ENCODE measurements at regions not wholly inside any gene's neighbourhood (a gene's known extent, or its start where the extent isn't known, plus 50 kb on each side); places are given as distances from the start of the nearest gene placed in this dataset.

- TF ChIP-seq ETS1 (IDR thresholded peaks at IDR 0.05) (no peak), CTCF (conservative IDR thresholded peaks at IDR 0.05; ENCODE audit: low read depth in 2 of 2) (no peak), ZNF114 (CRISPR knock-in tag; IDR thresholded peaks at IDR 0.05) (no peak), STAT1 (IDR thresholded peaks at IDR 0.05; ENCODE audit: unreplicated experiment) (no peak), ZNF331 (CRISPR knock-in tag; IDR thresholded peaks at IDR 0.05; ENCODE audit: low read depth) (no peak), JUNB (IDR thresholded peaks at IDR 0.05; ENCODE audit: unreplicated experiment) (no peak)
These were observed 667.4 kb upstream of the NDST4 start (continued) for GRCh38 chr4:115780835-115781234.

DNA sequence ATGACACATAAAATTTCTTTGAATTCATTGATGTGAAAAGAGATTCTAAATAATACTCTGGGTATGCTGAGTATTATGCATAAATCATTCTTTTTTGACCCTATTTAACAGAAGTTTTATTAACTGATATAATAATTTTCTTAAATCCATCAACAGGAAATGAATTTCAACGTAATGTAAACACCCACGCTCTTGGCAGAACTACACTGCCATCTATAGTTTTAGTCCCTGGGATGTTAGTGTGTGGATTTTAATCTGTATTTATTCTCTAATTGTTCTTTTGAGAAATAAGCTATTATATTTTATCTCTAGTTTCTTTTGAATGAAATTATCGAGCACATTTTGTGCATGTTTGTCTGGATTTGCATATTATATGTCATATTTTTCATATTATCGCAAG is 666.8 kb upstream of the NDST4 start:
- Mint-ChIP-seq H3K27ac (no peak overlapping the region), H3K4me1 (peaks cover 7% of the 10 kb centered on the region), H3K4me3 (no peak overlapping the region), H3K27me3 (ENCODE audit: insufficient read depth, low read depth, poor library complexity) (no peaks in the 10 kb centered on the region), H3K9me3 (no peaks in the 10 kb centered on the region), H3K36me3 (ENCODE audit: low read depth) (no peaks in the 10 kb centered on the region)
- Histone ChIP-seq H3K27ac (ENCODE audit: low read depth) (no peak overlapping the region), H3K27me3 (ENCODE audit: insufficient read depth) (no peaks in the 10 kb centered on the region), H3F3A (replicated peaks; ENCODE audit: low read depth) (no peaks in the 10 kb centered on the region), H3K9me2 (ENCODE audit: insufficient read depth) (no peaks in the 10 kb centered on the region), H3K4me2 (no peak overlapping the region), H4K20me1 (replicated peaks; ENCODE audit: insufficient read depth) (no peaks in the 10 kb centered on the region), H3K4me1 (ENCODE audit: insufficient read depth) (no peaks in the 10 kb centered on the region), H2AFZ (no peak overlapping the region), H3K79me2 (replicated peaks; ENCODE audit: insufficient read depth) (no peaks in the 10 kb centered on the region), H3K4me3 (no peak overlapping the region), H3K36me3 (ENCODE audit: insufficient read depth) (no peaks in the 10 kb centered on the region)
- no peak for DNase-seq (ENCODE audit: low spot score)
- TF ChIP-seq CTCF (conservative IDR thresholded peaks at IDR 0.05; ENCODE audit: low read depth in 2 of 2), result peak; percentile 43 to 56
- TF ChIP-seq EZH2phosphoT487 (IDR thresholded peaks at IDR 0.05; ENCODE audit: unreplicated experiment), result no peak
- ATAC-seq, result no peak

DNA sequence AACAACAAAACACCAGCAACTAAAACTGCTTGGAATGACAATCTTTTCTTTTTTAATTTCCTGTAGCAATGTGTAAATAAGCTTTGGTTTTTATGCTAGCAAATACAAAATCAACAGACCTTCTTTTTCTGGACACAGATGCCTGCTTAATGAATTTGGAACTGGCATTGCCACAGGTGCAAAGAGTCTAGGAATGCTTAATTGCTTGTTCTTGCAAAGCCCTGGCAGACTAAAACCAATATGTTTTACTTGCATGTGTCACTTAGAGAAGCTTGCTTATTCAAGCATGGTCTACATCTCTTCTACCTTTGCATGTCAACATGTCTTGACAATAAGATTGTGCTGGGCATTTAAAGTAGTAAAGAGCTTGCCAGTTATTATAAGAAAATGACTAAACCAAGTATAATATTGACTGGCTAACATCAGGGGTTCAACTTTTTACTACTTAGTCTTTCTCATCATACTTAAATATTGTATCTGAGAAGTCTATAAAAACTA is 656.7 kb upstream of the NDST4 start:
- Mint-ChIP-seq H3K4me1 (no peaks in the 10 kb centered on the region; the same call in 2 of the 3 replicates), H3K27me3 (ENCODE audit: insufficient read depth, low read depth, poor library complexity) (no peaks in the 10 kb centered on the region), H3K27ac (no peak overlapping the region), H3K4me3 (no peak overlapping the region), H3K36me3 (ENCODE audit: low read depth) (no peaks in the 10 kb centered on the region), H3K9me3 (no peaks in the 10 kb centered on the region; the same call in 2 of the 3 replicates)
- no peaks in the 10 kb centered on the region for H3K79me2 ChIP-seq (replicated peaks; ENCODE audit: insufficient read depth)
- no peak overlapping the region for H3K4me3 ChIP-seq
- H3K9me2 ChIP-seq (ENCODE audit: insufficient read depth), result no peaks in the 10 kb centered on the region
- DNase-seq (ENCODE audit: low spot score) (no peak), ATAC-seq (no peak)
- no peaks in the 10 kb centered on the region for H3F3A ChIP-seq (replicated peaks; ENCODE audit: low read depth)
- no peaks in the 10 kb centered on the region for H3K36me3 ChIP-seq (ENCODE audit: insufficient read depth)
- H3K4me1 ChIP-seq (ENCODE audit: insufficient read depth), result no peaks in the 10 kb centered on the region
- no peak overlapping the region for H3K4me2 ChIP-seq
- TF ChIP-seq EZH2phosphoT487 (IDR thresholded peaks at IDR 0.05; ENCODE audit: unreplicated experiment), result no peak
- TF ChIP-seq, protein P1, sequence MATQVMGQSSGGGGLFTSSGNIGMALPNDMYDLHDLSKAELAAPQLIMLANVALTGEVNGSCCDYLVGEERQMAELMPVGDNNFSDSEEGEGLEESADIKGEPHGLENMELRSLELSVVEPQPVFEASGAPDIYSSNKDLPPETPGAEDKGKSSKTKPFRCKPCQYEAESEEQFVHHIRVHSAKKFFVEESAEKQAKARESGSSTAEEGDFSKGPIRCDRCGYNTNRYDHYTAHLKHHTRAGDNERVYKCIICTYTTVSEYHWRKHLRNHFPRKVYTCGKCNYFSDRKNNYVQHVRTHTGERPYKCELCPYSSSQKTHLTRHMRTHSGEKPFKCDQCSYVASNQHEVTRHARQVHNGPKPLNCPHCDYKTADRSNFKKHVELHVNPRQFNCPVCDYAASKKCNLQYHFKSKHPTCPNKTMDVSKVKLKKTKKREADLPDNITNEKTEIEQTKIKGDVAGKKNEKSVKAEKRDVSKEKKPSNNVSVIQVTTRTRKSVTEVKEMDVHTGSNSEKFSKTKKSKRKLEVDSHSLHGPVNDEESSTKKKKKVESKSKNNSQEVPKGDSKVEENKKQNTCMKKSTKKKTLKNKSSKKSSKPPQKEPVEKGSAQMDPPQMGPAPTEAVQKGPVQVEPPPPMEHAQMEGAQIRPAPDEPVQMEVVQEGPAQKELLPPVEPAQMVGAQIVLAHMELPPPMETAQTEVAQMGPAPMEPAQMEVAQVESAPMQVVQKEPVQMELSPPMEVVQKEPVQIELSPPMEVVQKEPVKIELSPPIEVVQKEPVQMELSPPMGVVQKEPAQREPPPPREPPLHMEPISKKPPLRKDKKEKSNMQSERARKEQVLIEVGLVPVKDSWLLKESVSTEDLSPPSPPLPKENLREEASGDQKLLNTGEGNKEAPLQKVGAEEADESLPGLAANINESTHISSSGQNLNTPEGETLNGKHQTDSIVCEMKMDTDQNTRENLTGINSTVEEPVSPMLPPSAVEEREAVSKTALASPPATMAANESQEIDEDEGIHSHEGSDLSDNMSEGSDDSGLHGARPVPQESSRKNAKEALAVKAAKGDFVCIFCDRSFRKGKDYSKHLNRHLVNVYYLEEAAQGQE (IDR thresholded peaks at IDR 0.05; ENCODE audit: unreplicated experiment), result no peak
- TF ChIP-seq JUNB (IDR thresholded peaks at IDR 0.05; ENCODE audit: unreplicated experiment), result no peak
- H4K20me1 ChIP-seq (replicated peaks; ENCODE audit: insufficient read depth), result no peaks in the 10 kb centered on the region
- H3K27me3 ChIP-seq (ENCODE audit: insufficient read depth), result no peaks in the 10 kb centered on the region
- H2AFZ ChIP-seq, result no peak overlapping the region
- no peak overlapping the region for H3K27ac ChIP-seq (ENCODE audit: low read depth)

All from GM23338 (cell line).